ENCODE measurements at regions not wholly inside any gene's neighbourhood (a gene's known extent, or its start where the extent isn't known, plus 50 kb on each side); places are given as distances from the start of the nearest gene placed in this dataset.

DNA sequence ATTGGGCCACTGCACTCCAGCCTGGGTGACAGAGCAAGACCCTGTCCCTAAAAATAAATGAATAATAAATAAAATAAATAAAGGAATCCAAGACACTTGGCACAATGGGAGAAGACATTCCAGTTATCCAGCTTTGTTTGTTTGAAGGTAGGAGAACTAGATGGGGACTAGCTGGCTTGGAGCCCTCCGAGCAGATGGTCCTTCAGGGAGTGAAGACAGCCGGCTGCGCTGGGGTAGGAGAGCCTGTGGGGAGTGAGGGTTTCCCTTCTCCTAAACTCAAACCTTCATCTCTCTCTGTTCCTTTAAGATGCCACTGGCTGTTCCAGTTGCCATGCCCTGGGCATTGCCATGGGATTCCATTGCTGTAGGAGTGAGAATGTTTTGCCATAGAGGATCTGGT is 120.6 kb downstream of the NAV1 start:
- no peak overlapping the region for H3K23ac ChIP-seq (ENCODE audit: low read length in 2 of 2)
- peaks cover 50% of the 10 kb centered on the region for H3K79me1 ChIP-seq (replicated peaks; ENCODE audit: low read length, poor library complexity, severe bottlenecking)
- peaks cover 14% of the 10 kb centered on the region for H3K4me1 ChIP-seq (ENCODE audit: control insufficient read depth, insufficient read depth, low read depth, low read length)
- no peak overlapping the region for H3K18ac ChIP-seq (ENCODE audit: low read depth in 1 of 2, low read length in 2 of 2)
- no peak overlapping the region for H3K4ac ChIP-seq (ENCODE audit: low read depth in 1 of 2, low read length in 2 of 2)
- no peak for DNase-seq
- no peak overlapping the region for H2BK5ac ChIP-seq (ENCODE audit: low read depth, low read length, poor library complexity, severe bottlenecking)
- no peak overlapping the region for H3K4me3 ChIP-seq (ENCODE audit: insufficient read depth in 1 of 2, low read depth in 1 of 2, low read length in 2 of 2)
- no peaks in the 10 kb centered on the region for H3K9me3 ChIP-seq (ENCODE audit: control insufficient read depth, low read length)
- H2BK12ac ChIP-seq (ENCODE audit: low read length in 2 of 2): no peak overlapping the region
- no peaks in the 10 kb centered on the region for H3K27me3 ChIP-seq (ENCODE audit: control insufficient read depth in 1 of 2, insufficient read depth in 1 of 2, low read length in 2 of 2)
- no peak overlapping the region for H4K8ac ChIP-seq (ENCODE audit: low read length)
- H2BK15ac ChIP-seq (ENCODE audit: low read depth, poor library complexity, severe bottlenecking): no peak overlapping the region
- no peak overlapping the region for H2AFZ ChIP-seq (ENCODE audit: low read depth, low read length)
- no peak overlapping the region for H2BK120ac ChIP-seq (ENCODE audit: low read depth, low read length)
- peaks cover 12 to 54% of the 10 kb centered on the region in 2 experiments for H3K36me3 ChIP-seq (ENCODE audit: control insufficient read depth in 1 of 2, insufficient read depth in 2 of 2, low read depth in 1 of 2, low read length in 2 of 2)
- 100% methylated on average over 1 of the region's 3 CpGs for WGBS
- H2AK5ac ChIP-seq (ENCODE audit: low read length, severe bottlenecking): no peak overlapping the region
- H3K4me2 ChIP-seq (ENCODE audit: low read length, poor library complexity, severe bottlenecking): no peak overlapping the region
- H3K14ac ChIP-seq (ENCODE audit: low read length in 2 of 2): no peak overlapping the region
- no peak overlapping the region for H4K91ac ChIP-seq (ENCODE audit: low read length)
- no peak overlapping the region for H3K27ac ChIP-seq (ENCODE audit: low read length, poor library complexity, severe bottlenecking)
- H3K9ac ChIP-seq (ENCODE audit: low read length): no peak overlapping the region

DNA sequence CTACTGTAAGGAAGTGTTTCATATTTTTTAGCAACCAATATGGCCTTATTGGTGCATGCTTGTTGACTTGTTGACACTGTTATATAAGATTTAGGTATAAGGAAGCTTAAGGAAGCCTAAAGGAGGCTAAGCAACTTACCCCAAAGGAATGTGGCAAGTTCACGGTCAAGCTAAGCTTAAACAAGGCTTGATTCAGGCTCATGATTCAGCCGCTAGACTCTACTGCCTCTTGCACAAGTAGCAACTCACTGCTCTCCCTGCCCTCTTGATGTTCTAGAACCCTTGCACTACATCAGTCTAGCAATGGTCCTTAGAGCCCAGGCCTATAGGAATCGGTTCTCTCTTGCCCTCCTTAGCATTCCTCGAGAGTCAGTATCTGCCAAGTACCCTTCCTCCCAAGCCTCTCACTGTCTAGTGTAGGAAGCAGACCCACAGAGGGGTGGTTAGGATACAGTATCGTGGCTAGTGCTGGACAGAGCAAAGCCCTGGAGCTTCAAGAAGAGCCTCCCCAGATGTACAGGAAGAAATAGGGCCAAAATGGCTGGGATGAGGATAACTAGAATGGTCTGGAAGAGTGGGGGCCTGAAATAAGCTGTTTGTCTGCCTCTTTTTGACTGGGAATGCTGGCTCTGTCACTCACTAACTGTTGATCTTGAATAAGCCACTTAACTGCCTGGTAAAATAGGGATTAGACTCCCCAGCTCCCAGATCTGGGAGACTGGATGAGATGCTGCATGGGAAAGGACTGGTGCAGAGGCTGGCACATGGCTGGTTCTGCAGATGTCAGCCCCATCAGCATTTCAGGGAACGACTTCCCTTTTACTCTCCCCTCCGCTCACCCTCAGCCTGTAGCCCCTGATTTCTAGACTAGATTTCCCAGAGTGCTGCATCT is 122.2 kb downstream of the NAV1 start:
- Histone ChIP-seq H2BK15ac (ENCODE audit: low read depth, poor library complexity, severe bottlenecking) (no peak overlapping the region), H2AFZ (ENCODE audit: low read depth, low read length) (no peak overlapping the region), H3K27me3 (ENCODE audit: control insufficient read depth in 1 of 2, insufficient read depth in 1 of 2, low read length in 2 of 2) (no peaks in the 10 kb centered on the region), H3K14ac (ENCODE audit: low read length in 2 of 2) (no peak overlapping the region), H2AK5ac (ENCODE audit: low read length, severe bottlenecking) (no peak overlapping the region), H3K4me2 (ENCODE audit: low read length, poor library complexity, severe bottlenecking) (no peak overlapping the region), H3K18ac (ENCODE audit: low read depth in 1 of 2, low read length in 2 of 2) (no peak overlapping the region), H4K8ac (ENCODE audit: low read length) (no peak overlapping the region), H3K79me1 (replicated peaks; ENCODE audit: low read length, poor library complexity, severe bottlenecking) (peaks cover 58% of the 10 kb centered on the region), H3K27ac (ENCODE audit: low read length, poor library complexity, severe bottlenecking) (no peak overlapping the region), H3K4me1 (ENCODE audit: control insufficient read depth, insufficient read depth, low read depth, low read length) (peaks cover 8% of the 10 kb centered on the region), H2BK5ac (ENCODE audit: low read depth, low read length, poor library complexity, severe bottlenecking) (no peak overlapping the region), H3K36me3 (ENCODE audit: control insufficient read depth in 1 of 2, insufficient read depth in 2 of 2, low read depth in 1 of 2, low read length in 2 of 2) (peaks cover 19 to 69% of the 10 kb centered on the region in 2 experiments), H2BK12ac (ENCODE audit: low read length in 2 of 2) (no peak overlapping the region), H3K4me3 (ENCODE audit: insufficient read depth in 1 of 2, low read depth in 1 of 2, low read length in 2 of 2) (no peak overlapping the region), H3K9ac (ENCODE audit: low read length) (no peak overlapping the region), H3K4ac (ENCODE audit: low read depth in 1 of 2, low read length in 2 of 2) (no peak overlapping the region), H4K91ac (ENCODE audit: low read length) (no peak overlapping the region), H2BK120ac (ENCODE audit: low read depth, low read length) (no peak overlapping the region), H3K9me3 (ENCODE audit: control insufficient read depth, low read length) (no peaks in the 10 kb centered on the region), H3K23ac (ENCODE audit: low read length in 2 of 2) (peak overlapping the region in 1 of 2 experiments; percentile 26)
- 92% methylated on average over 6 of the region's 7 CpGs for WGBS
- peak; percentile 31 for DNase-seq

DNA sequence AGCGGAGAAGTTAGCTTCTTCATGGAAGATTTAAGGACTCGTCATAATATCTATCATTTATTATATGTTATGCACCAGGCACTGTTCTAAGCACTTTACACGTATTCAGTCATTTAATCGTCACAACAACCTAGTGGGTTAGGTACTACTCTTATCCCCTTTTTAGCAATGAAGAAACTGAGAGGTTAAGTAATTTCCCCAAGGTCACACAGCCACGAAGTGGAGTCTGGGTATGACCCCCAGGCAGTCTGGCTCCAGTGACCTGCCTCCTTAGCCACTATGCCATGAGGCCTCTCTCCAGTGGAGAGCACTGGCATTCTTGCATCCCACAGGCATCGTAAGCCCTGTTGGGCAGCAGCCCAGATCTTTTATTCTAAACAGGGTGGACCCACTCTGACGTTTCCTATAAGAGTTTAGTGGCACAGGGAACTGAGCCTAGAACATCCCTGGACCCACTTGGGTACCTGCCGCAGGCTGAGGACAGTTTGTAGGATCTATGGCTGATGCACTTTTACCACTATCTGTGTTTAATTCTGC is 123.0 kb downstream of the NAV1 start:
- Histone ChIP-seq H2AFZ (ENCODE audit: low read depth, low read length) (no peak overlapping the region), H2AK5ac (ENCODE audit: low read length, severe bottlenecking) (no peak overlapping the region), H2BK120ac (ENCODE audit: low read depth, low read length) (no peak overlapping the region), H3K9me3 (ENCODE audit: control insufficient read depth, low read length) (no peaks in the 10 kb centered on the region), H3K4me2 (ENCODE audit: low read length, poor library complexity, severe bottlenecking) (no peak overlapping the region), H3K14ac (ENCODE audit: low read length in 2 of 2) (no peak overlapping the region), H3K9ac (ENCODE audit: low read length) (no peak overlapping the region), H2BK12ac (ENCODE audit: low read length in 2 of 2) (no peak overlapping the region), H4K8ac (ENCODE audit: low read length) (no peak overlapping the region), H4K91ac (ENCODE audit: low read length) (no peak overlapping the region), H2BK5ac (ENCODE audit: low read depth, low read length, poor library complexity, severe bottlenecking) (no peak overlapping the region), H3K36me3 (ENCODE audit: control insufficient read depth in 1 of 2, insufficient read depth in 2 of 2, low read depth in 1 of 2, low read length in 2 of 2) (peaks cover 19 to 75% of the 10 kb centered on the region in 2 experiments), H3K4ac (ENCODE audit: low read depth in 1 of 2, low read length in 2 of 2) (no peak overlapping the region), H3K4me1 (ENCODE audit: control insufficient read depth, insufficient read depth, low read depth, low read length) (peaks cover 4% of the 10 kb centered on the region), H3K27me3 (ENCODE audit: control insufficient read depth in 1 of 2, insufficient read depth in 1 of 2, low read length in 2 of 2) (no peaks in the 10 kb centered on the region), H3K18ac (ENCODE audit: low read depth in 1 of 2, low read length in 2 of 2) (no peak overlapping the region), H2BK15ac (ENCODE audit: low read depth, poor library complexity, severe bottlenecking) (no peak overlapping the region), H3K23ac (ENCODE audit: low read length in 2 of 2) (no peak overlapping the region), H3K4me3 (ENCODE audit: insufficient read depth in 1 of 2, low read depth in 1 of 2, low read length in 2 of 2) (no peak overlapping the region), H3K79me1 (replicated peaks; ENCODE audit: low read length, poor library complexity, severe bottlenecking) (peaks cover 56% of the 10 kb centered on the region), H3K27ac (ENCODE audit: low read length, poor library complexity, severe bottlenecking) (no peak overlapping the region)
- 91% methylated on average over 8 of the region's 8 CpGs for WGBS
- no peak for DNase-seq

DNA sequence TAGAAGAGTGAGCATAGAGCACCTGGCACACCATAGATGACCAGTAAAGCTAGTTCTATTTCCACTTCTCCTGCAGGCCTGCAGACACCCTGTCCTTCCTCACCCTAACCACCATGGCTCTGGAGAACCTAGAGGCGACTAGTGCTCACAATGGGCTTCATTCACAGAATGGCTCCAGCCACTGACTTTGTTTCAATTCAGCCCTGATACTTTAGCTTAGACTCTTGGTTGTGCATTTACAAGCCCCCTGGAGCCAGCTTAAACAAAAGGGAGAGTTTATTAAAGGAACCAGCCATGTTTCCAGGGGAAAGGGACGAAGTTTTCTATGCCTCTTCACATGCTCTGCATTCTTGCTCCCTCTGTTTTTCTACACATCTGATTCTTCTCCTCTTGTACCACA is 123.7 kb downstream of the NAV1 start:
- H3K4me2 ChIP-seq (ENCODE audit: low read length, poor library complexity, severe bottlenecking): no peak overlapping the region
- H2BK15ac ChIP-seq (ENCODE audit: low read depth, poor library complexity, severe bottlenecking): no peak overlapping the region
- H2BK12ac ChIP-seq (ENCODE audit: low read length in 2 of 2): no peak overlapping the region
- H3K9ac ChIP-seq (ENCODE audit: low read length): no peak overlapping the region
- H3K4me3 ChIP-seq (ENCODE audit: insufficient read depth in 1 of 2, low read depth in 1 of 2, low read length in 2 of 2): no peak overlapping the region
- H3K14ac ChIP-seq (ENCODE audit: low read length in 2 of 2): no peak overlapping the region
- H4K8ac ChIP-seq (ENCODE audit: low read length): no peak overlapping the region
- H3K36me3 ChIP-seq (ENCODE audit: control insufficient read depth in 1 of 2, insufficient read depth in 2 of 2, low read depth in 1 of 2, low read length in 2 of 2): peaks cover 19 to 81% of the 10 kb centered on the region in 2 experiments
- no peak overlapping the region for H3K18ac ChIP-seq (ENCODE audit: low read depth in 1 of 2, low read length in 2 of 2)
- H3K27ac ChIP-seq (ENCODE audit: low read length, poor library complexity, severe bottlenecking): no peak overlapping the region
- H3K4ac ChIP-seq (ENCODE audit: low read depth in 1 of 2, low read length in 2 of 2): peak overlapping the region in 1 of 2 experiments; percentile 24
- H3K27me3 ChIP-seq (ENCODE audit: control insufficient read depth in 1 of 2, insufficient read depth in 1 of 2, low read length in 2 of 2): no peaks in the 10 kb centered on the region
- H4K91ac ChIP-seq (ENCODE audit: low read length): no peak overlapping the region
- H3K9me3 ChIP-seq (ENCODE audit: control insufficient read depth, low read length): no peaks in the 10 kb centered on the region
- no peak overlapping the region for H2BK5ac ChIP-seq (ENCODE audit: low read depth, low read length, poor library complexity, severe bottlenecking)
- no peak overlapping the region for H2AFZ ChIP-seq (ENCODE audit: low read depth, low read length)
- peaks cover 60% of the 10 kb centered on the region for H3K79me1 ChIP-seq (replicated peaks; ENCODE audit: low read length, poor library complexity, severe bottlenecking)
- DNase-seq: no peak
- 96% methylated on average over 2 of the region's 2 CpGs for WGBS
- peaks cover 5% of the 10 kb centered on the region for H3K4me1 ChIP-seq (ENCODE audit: control insufficient read depth, insufficient read depth, low read depth, low read length)
- H3K23ac ChIP-seq (ENCODE audit: low read length in 2 of 2): no peak overlapping the region
- H2AK5ac ChIP-seq (ENCODE audit: low read length, severe bottlenecking): no peak overlapping the region
- H2BK120ac ChIP-seq (ENCODE audit: low read depth, low read length): no peak overlapping the region

Data from mesenchymal stem cell (in vitro differentiated cells and primary cell).